Progenitor cell of endocrine pancreas (in vitro differentiated cells): ENCODE measurements at regions not wholly inside any gene's neighbourhood (a gene's known extent, or its start where the extent isn't known, plus 50 kb on each side); places are given as distances from the start of the nearest gene placed in this dataset.

Source experiments
- DNase-seq: peaks from one replicate; pipeline ENCODE4 v3.0.0; 2021; ENCODE audit warnings: low spot score; ENCODE audit not compliant: unreplicated experiment
- H3K27ac Mint-ChIP-seq: 2 replicates; pipeline ENCODE4 v1.8.0; 2021; ENCODE audit warnings: mild to moderate bottlenecking, moderate library complexity, mixed read lengths
- H3K27me3 Mint-ChIP-seq: 2 replicates; pipeline ENCODE4 v1.8.0; 2021; ENCODE audit warnings: mixed read lengths
- H3K36me3 Mint-ChIP-seq: 2 replicates; pipeline ENCODE4 v1.8.0; 2022; ENCODE audit warnings: mixed read lengths; ENCODE audit not compliant: insufficient read depth
- H3K4me1 Mint-ChIP-seq: 2 replicates; pipeline ENCODE4 v1.8.0; 2021; ENCODE audit warnings: low read depth, mixed read lengths
- H3K4me3 Mint-ChIP-seq: 2 replicates; pipeline ENCODE4 v1.8.0; 2021; ENCODE audit warnings: low read depth, mild to moderate bottlenecking, moderate library complexity, mixed read lengths
- H3K9me3 Mint-ChIP-seq: 2 replicates; pipeline ENCODE4 v1.8.0; 2021; ENCODE audit warnings: low read depth, mixed read lengths
- TF ChIP-seq, protein P1 (sequence below): fragments of 200-600 bp; sonication (generic); IDR thresholded peaks from one replicate; pipeline ENCODE4 v1.5.0; 2021; ENCODE audit warnings: antibody characterized with exemption, mild to moderate bottlenecking; ENCODE audit not compliant: unreplicated experiment

DNA sequence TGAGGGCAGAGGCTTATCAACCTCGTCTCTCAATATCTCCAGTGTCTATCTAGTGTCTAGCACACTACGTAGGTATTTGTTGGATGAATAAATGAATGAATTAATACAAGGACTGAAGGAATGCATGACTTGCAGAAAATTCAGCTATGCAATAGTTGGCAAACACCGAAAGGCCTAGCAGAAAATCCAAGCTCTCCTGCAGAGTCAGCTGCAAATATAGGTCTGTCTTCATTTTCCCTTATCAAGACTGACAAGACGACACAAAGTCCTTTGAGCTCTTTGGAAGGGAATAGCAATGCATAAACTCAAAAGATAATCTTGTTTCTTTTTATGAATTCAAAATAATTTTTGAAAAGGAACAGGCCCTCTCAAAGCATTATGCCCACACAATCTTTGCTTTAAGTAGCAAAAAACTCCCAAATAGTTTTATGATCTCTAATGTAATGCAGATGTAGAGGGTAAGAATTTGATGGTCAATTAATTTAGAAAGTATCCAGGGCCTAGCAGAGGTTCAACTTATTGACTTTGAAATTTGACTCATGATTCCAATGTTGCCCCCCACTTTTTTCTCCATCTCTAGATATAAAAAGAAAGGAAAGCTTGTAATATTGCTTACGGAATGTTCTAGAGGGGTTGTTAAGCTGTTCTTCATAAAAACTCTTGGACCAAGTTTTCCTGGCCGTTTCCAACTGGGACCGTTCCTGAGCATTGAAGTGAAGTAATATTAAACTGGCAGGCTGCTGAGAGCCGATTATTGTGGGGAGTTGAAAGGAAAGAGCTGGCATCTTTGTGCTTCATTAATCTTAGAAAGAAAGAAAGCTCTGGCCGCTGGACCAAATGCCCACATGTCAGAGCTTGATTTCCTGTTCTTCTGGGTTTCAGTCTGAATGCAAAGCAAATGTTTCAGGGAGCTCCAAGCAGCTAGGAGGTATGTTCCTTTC is 227.3 kb downstream of the HS3ST3A1 start:
- H3K4me3 Mint-ChIP-seq, result no peak overlapping the region
- TF ChIP-seq, protein P1, sequence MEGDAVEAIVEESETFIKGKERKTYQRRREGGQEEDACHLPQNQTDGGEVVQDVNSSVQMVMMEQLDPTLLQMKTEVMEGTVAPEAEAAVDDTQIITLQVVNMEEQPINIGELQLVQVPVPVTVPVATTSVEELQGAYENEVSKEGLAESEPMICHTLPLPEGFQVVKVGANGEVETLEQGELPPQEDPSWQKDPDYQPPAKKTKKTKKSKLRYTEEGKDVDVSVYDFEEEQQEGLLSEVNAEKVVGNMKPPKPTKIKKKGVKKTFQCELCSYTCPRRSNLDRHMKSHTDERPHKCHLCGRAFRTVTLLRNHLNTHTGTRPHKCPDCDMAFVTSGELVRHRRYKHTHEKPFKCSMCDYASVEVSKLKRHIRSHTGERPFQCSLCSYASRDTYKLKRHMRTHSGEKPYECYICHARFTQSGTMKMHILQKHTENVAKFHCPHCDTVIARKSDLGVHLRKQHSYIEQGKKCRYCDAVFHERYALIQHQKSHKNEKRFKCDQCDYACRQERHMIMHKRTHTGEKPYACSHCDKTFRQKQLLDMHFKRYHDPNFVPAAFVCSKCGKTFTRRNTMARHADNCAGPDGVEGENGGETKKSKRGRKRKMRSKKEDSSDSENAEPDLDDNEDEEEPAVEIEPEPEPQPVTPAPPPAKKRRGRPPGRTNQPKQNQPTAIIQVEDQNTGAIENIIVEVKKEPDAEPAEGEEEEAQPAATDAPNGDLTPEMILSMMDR, result no peak

DNA sequence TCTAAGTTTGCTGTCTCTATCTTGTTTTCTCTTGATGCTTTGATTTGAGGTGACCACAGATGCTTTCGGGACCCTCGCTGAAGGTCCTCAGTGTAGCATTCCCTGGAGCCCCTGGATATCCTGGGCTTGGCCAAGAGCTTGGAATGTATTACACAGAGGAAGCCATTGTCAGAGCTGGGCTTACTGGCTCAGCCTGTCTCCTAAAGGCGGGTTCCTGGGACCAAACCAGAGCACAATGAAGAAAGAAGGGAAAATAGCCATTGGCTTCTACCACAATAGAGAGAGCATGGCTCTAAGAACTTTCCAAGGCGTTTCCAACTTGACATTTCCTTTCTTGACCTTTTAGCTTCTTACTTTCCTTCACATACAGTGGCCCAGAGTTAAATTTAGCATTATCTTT is 229.3 kb downstream of the HS3ST3A1 start:
- no peaks in the 10 kb centered on the region for H3K36me3 Mint-ChIP-seq
- DNase-seq, result no peak
- no peak overlapping the region for H3K27ac Mint-ChIP-seq
- no peak overlapping the region for H3K4me3 Mint-ChIP-seq
- H3K27me3 Mint-ChIP-seq, result no peaks in the 10 kb centered on the region
- H3K4me1 Mint-ChIP-seq, result no peaks in the 10 kb centered on the region
- TF ChIP-seq, protein P1, result no peak
- H3K9me3 Mint-ChIP-seq, result no peaks in the 10 kb centered on the region

More for the DNA sequence above, 227.3 kb downstream of the HS3ST3A1 start:
- Mint-ChIP-seq H3K36me3 (no peaks in the 10 kb centered on the region), H3K9me3 (no peaks in the 10 kb centered on the region), H3K27me3 (no peaks in the 10 kb centered on the region), H3K4me1 (no peaks in the 10 kb centered on the region), H3K27ac (no peak overlapping the region)
- no peak for DNase-seq

DNA sequence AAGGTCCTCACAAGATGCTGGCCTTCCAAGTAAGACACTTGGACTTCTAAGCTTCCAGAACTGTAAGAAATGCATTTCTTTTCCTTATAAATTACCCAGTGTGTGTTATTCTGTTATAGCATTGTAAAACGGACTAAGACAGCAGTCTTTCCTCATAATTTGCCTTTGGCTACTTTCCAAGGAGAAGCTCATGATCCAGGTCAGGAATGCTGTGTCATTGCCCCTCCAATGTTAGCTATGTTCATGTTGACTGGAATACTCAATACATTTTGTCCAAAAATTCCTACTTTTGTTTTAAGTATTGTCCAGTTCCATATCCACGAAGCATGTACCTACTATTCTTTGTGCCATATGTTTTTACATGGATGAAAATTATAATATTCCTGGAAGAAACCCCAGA is 234.6 kb downstream of the HS3ST3A1 start:
- Mint-ChIP-seq H3K9me3 (no peaks in the 10 kb centered on the region), H3K36me3 (no peaks in the 10 kb centered on the region), H3K27ac (no peak overlapping the region), H3K4me1 (no peaks in the 10 kb centered on the region), H3K27me3 (no peaks in the 10 kb centered on the region), H3K4me3 (no peak overlapping the region)
- TF ChIP-seq, protein P1, result no peak
- no peak for DNase-seq

DNA sequence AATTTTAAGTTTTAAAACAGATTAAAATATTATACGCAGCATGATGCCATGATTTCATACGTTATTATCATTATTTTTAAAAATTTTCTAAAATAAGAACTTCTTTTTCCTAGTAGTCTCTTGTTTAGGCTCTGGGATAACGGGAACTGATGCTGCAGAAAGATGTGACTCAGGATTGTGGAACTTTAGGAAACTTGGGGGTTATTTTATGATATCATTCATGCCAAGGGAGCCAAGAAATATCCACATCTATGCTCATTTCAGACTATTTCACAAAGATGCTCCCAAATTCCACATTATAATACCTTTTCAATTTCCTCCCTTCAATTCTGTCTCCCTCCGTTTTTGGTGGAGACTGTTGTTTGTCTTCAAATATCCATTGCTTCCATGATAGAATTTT is 236.4 kb downstream of the HS3ST3A1 start:
- no peaks in the 10 kb centered on the region for H3K4me1 Mint-ChIP-seq
- no peaks in the 10 kb centered on the region for H3K27me3 Mint-ChIP-seq
- no peaks in the 10 kb centered on the region for H3K9me3 Mint-ChIP-seq
- H3K4me3 Mint-ChIP-seq, result no peak overlapping the region
- H3K36me3 Mint-ChIP-seq, result no peaks in the 10 kb centered on the region
- TF ChIP-seq, protein P1, result no peak
- no peak overlapping the region for H3K27ac Mint-ChIP-seq
- DNase-seq, result no peak

DNA sequence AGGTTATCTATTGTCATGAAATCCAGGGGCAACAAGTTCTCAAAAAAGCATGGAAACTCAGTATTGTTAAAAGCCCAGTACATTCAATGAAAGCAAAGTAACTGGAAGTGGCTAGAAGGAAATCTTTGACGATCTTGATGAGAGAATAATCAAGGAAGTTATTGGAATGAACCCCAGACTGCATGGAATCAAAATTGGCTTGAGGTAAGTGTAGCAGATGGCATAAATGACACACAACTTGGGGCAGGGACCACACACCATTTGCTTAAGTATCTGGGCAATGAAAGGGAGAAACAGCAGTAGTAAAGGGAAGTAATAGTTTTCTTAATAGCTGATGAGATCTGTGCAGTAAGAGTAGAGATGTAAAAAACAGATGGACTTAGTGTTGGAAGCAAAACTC is 238.0 kb downstream of the HS3ST3A1 start:
- Mint-ChIP-seq H3K27ac (no peak overlapping the region), H3K9me3 (no peaks in the 10 kb centered on the region), H3K4me3 (no peak overlapping the region), H3K36me3 (no peaks in the 10 kb centered on the region), H3K4me1 (no peaks in the 10 kb centered on the region), H3K27me3 (no peaks in the 10 kb centered on the region)
- DNase-seq, result no peak
- TF ChIP-seq, protein P1, result no peak
